ELR (cell line): ENCODE measurements at regions not wholly inside any gene's neighbourhood (a gene's known extent, or its start where the extent isn't known, plus 50 kb on each side); places are given as distances from the start of the nearest gene placed in this dataset.
A peak's percentile ranks its signal among the peaks of the same experiment; 100 is the strongest.

Experiments used
- DNase-seq: peaks from one replicate; pipeline ENCODE4 v3.0.0-alpha.2; 2015; ENCODE audit warnings: low read depth

GRCh38 chr1:198040880-198041279 is 115.9 kb upstream of the NEK7 start:
- no peak for DNase-seq

- no peak for DNase-seq
These were observed 114.6 kb upstream of the NEK7 start for GRCh38 chr1:198042168-198042567.

- no peak for DNase-seq
These were observed 108.9 kb upstream of the NEK7 start for GRCh38 chr1:198047913-198048312.

- no peak for DNase-seq
These were observed 102.3 kb upstream of the NEK7 start for GRCh38 chr1:198054510-198054909.

- peak; percentile 27 for DNase-seq
These were observed 100.5 kb upstream of the NEK7 start for GRCh38 chr1:198056255-198056654.

GRCh38 chr1:198064181-198064580 is 92.6 kb upstream of the NEK7 start:
- peak; percentile 75 for DNase-seq

- no peak for DNase-seq
These were observed 88.5 kb upstream of the NEK7 start for GRCh38 chr1:198068285-198068684.

- DNase-seq = peak; percentile 17
These were observed 84.6 kb upstream of the NEK7 start for GRCh38 chr1:198072177-198072576.

GRCh38 chr1:198075296-198075695 is 81.5 kb upstream of the NEK7 start:
- no peak for DNase-seq

- DNase-seq = no peak
These were observed 77.3 kb upstream of the NEK7 start for GRCh38 chr1:198079432-198079951.

- no peak for DNase-seq
These were observed 74.2 kb upstream of the NEK7 start for GRCh38 chr1:198082576-198082975.

GRCh38 chr1:198083549-198083948 is 73.2 kb upstream of the NEK7 start:
- DNase-seq = no peak

GRCh38 chr1:198084241-198084908 is 72.4 kb upstream of the NEK7 start:
- no peak for DNase-seq

GRCh38 chr1:198086051-198086745 is 70.6 kb upstream of the NEK7 start:
- no peak for DNase-seq

- no peak for DNase-seq
These were observed 69.0 kb upstream of the NEK7 start for GRCh38 chr1:198087831-198088230.

GRCh38 chr1:198088360-198089071 is 68.3 kb upstream of the NEK7 start:
- DNase-seq = peak; percentile 65

- DNase-seq = peak; percentile 8
These were observed 60.4 kb upstream of the NEK7 start for GRCh38 chr1:198096390-198096789.

GRCh38 chr1:198099755-198100154 is 57.0 kb upstream of the NEK7 start:
- no peak for DNase-seq

GRCh38 chr1:198101716-198102453 is 54.9 kb upstream of the NEK7 start:
- DNase-seq = no peak

GRCh38 chr1:198102454-198102827 is 54.4 kb upstream of the NEK7 start:
- peak; percentile 13 for DNase-seq

GRCh38 chr1:198105185-198105584 is 51.6 kb upstream of the NEK7 start:
- no peak for DNase-seq

- DNase-seq = peak; percentile 19
These were observed 50.8 kb upstream of the NEK7 start for GRCh38 chr1:198106011-198106410.
